Ishikawa (cell line): ENCODE measurements at regions not wholly inside any gene's neighbourhood (a gene's known extent, or its start where the extent isn't known, plus 50 kb on each side); places are given as distances from the start of the nearest gene placed in this dataset.

Experiments used
- CEBPB ChIP-seq: IDR thresholded peaks from 2 replicates; pipeline ENCODE4 v1.6.1; 2012
- TAF1 ChIP-seq: IDR thresholded peaks from 2 replicates; pipeline ENCODE4 v1.6.1; 2012; ENCODE audit warnings: low read depth, mild to moderate bottlenecking
- YY1 ChIP-seq: IDR thresholded peaks from 2 replicates; pipeline ENCODE4 v1.6.1; 2012; ENCODE audit warnings: low read depth
- TF ChIP-seq, protein P1 (sequence below): IDR thresholded peaks from 2 replicates; pipeline ENCODE4 v1.6.1; 2012; ENCODE audit warnings: low read depth, mild to moderate bottlenecking

DNA sequence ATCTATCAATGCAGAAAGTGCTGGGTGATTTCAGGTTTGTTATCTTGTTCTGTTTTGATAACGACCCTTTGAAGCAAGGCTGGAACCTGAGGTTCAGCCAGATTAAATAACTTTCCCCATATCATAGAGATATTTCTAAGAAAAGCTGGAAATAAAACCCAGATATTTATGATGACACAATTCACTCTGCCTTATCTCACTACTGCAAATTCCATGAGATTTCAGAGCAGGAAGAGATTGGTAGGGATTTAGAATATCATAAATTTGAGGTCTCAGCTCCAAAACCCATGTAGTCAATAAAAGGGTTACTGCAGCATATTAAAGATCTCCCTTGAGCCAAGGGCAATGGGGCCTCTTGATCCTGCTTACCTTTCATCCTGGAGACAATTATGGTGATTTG, 692.5 kb upstream of the IGFBP3 start:
- TF ChIP-seq TAF1 (no peak), YY1 (no peak), CEBPB (no peak)
- TF ChIP-seq, protein P1, sequence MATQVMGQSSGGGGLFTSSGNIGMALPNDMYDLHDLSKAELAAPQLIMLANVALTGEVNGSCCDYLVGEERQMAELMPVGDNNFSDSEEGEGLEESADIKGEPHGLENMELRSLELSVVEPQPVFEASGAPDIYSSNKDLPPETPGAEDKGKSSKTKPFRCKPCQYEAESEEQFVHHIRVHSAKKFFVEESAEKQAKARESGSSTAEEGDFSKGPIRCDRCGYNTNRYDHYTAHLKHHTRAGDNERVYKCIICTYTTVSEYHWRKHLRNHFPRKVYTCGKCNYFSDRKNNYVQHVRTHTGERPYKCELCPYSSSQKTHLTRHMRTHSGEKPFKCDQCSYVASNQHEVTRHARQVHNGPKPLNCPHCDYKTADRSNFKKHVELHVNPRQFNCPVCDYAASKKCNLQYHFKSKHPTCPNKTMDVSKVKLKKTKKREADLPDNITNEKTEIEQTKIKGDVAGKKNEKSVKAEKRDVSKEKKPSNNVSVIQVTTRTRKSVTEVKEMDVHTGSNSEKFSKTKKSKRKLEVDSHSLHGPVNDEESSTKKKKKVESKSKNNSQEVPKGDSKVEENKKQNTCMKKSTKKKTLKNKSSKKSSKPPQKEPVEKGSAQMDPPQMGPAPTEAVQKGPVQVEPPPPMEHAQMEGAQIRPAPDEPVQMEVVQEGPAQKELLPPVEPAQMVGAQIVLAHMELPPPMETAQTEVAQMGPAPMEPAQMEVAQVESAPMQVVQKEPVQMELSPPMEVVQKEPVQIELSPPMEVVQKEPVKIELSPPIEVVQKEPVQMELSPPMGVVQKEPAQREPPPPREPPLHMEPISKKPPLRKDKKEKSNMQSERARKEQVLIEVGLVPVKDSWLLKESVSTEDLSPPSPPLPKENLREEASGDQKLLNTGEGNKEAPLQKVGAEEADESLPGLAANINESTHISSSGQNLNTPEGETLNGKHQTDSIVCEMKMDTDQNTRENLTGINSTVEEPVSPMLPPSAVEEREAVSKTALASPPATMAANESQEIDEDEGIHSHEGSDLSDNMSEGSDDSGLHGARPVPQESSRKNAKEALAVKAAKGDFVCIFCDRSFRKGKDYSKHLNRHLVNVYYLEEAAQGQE: no peak
